ENCODE measurements at regions not wholly inside any gene's neighbourhood (a gene's known extent, or its start where the extent isn't known, plus 50 kb on each side); places are given as distances from the start of the nearest gene placed in this dataset.

- no peak overlapping the region for H3K4me3 ChIP-seq (ENCODE audit: low read depth, low read length)
- no peak for DNase-seq (ENCODE audit: low read depth)
Measured at GRCh38 chr1:238052496-238053266, 162.0 kb upstream of the ZP4 start.

DNA sequence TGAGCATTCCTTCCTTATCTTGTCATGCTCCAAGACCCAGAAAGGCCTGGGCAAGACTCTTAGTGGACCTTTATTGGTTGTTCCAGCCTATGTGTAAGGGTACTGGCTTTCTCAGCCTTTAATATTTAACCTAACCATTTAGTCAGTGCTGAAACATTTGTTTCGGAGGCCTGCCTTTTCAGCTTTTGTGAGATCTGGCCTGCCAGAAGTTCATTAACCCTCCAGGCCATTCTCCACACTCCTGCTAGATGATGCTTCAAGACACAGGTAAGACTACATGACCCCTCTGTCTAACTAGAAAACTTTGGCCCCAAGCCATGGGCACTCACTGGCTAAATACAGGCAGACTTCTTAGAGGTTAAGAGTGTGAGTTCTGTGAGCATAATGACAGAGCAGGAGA, 138.4 kb upstream of the ZP4 start:
- TF ChIP-seq, protein P1, sequence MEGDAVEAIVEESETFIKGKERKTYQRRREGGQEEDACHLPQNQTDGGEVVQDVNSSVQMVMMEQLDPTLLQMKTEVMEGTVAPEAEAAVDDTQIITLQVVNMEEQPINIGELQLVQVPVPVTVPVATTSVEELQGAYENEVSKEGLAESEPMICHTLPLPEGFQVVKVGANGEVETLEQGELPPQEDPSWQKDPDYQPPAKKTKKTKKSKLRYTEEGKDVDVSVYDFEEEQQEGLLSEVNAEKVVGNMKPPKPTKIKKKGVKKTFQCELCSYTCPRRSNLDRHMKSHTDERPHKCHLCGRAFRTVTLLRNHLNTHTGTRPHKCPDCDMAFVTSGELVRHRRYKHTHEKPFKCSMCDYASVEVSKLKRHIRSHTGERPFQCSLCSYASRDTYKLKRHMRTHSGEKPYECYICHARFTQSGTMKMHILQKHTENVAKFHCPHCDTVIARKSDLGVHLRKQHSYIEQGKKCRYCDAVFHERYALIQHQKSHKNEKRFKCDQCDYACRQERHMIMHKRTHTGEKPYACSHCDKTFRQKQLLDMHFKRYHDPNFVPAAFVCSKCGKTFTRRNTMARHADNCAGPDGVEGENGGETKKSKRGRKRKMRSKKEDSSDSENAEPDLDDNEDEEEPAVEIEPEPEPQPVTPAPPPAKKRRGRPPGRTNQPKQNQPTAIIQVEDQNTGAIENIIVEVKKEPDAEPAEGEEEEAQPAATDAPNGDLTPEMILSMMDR (IDR thresholded peaks at IDR 0.05; ENCODE audit: insufficient read depth, low read depth, low read length, missing control alignments): no peak
- H3K4me3 ChIP-seq (ENCODE audit: low read depth, low read length): no peak overlapping the region
- DNase-seq (ENCODE audit: low read depth): no peak

More at GRCh38 chr1:238052496-238053266, 162.0 kb upstream of the ZP4 start:
- TF ChIP-seq, protein P1 (IDR thresholded peaks at IDR 0.05; ENCODE audit: insufficient read depth, low read depth, low read length, missing control alignments): no peak

GRCh38 chr1:238027366-238027765, 136.6 kb upstream of the ZP4 start:
- no peak overlapping the region for H3K4me3 ChIP-seq (ENCODE audit: low read depth, low read length)
- no peak for DNase-seq (ENCODE audit: low read depth)
- TF ChIP-seq, protein P1 (IDR thresholded peaks at IDR 0.05; ENCODE audit: insufficient read depth, low read depth, low read length, missing control alignments): no peak

DNA sequence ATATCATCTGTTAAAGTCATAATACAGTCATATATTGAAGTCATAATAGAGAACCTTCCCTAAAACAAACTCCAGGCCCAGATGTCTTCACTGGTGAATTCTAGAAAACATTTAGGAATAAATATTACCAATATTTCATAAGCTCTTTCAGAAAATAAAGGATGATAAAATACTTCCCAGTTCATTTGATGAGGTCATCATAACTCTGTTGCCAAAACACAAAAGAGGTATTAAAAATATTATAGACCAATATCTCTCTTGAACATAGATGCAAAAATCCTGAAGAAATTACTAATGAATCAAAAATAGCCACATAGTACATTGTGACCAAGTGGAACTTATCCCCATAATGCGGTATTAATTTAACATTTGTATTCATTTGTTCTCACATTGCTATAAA, 132.4 kb upstream of the ZP4 start:
- TF ChIP-seq, protein P1 (IDR thresholded peaks at IDR 0.05; ENCODE audit: insufficient read depth, low read depth, low read length, missing control alignments): no peak
- no peak for DNase-seq (ENCODE audit: low read depth)
- H3K4me3 ChIP-seq (ENCODE audit: low read depth, low read length): no peak overlapping the region

- no peak for DNase-seq (ENCODE audit: low read depth)
- no peak overlapping the region for H3K4me3 ChIP-seq (ENCODE audit: low read depth, low read length)
- TF ChIP-seq, protein P1 (IDR thresholded peaks at IDR 0.05; ENCODE audit: insufficient read depth, low read depth, low read length, missing control alignments): no peak
Measured at GRCh38 chr1:238018214-238018613, 127.5 kb upstream of the ZP4 start.

DNA sequence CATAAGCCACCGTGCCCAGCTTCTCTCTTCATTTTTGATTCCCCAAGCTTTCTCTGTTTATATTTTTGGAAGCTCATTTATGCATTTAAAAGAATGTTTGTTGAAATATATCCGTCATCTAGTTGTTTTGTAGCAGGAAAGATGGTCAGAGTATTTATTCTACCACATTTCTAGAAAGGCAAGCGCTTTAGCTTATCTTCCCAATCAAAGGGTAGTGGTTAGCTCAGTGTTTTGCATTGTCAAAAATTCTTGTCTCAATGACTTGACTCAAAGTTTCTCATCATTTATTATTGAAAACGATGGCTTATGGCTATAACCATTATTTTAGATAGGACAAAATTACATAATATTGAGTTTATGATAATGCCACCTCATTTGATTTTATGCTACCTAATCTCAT, 116.1 kb upstream of the ZP4 start:
- DNase-seq (ENCODE audit: low read depth): no peak

More for the DNA sequence above, 116.1 kb upstream of the ZP4 start:
- TF ChIP-seq, protein P1 (IDR thresholded peaks at IDR 0.05; ENCODE audit: insufficient read depth, low read depth, low read length, missing control alignments): no peak
- no peak overlapping the region for H3K4me3 ChIP-seq (ENCODE audit: low read depth, low read length)
